ENCODE measurements at regions not wholly inside any gene's neighbourhood (a gene's known extent, or its start where the extent isn't known, plus 50 kb on each side); places are given as distances from the start of the nearest gene placed in this dataset.

DNA sequence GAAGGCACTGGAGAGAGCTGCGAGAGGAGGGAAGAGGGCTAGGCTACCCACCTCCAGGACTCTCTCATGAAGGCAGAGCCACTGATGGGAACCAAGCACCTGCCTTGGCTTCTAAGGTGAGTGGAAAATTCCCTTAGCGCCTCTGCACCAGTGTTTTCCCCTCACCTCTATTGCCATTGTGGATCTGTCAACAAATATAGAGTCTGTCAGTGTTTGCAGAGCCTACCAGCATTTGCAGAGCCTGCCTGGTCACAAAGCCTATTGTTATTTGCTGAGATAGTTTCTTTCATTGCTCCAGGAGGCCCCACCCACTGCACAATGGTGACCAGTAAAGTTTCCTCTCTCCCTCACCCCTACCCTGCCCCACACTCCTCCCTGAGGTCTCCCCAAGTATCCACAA, 141.9 kb downstream of the MRPL14 start:
- no peak for DNase-seq (ENCODE audit: extremely low read depth, low read depth, low spot score)

DNA sequence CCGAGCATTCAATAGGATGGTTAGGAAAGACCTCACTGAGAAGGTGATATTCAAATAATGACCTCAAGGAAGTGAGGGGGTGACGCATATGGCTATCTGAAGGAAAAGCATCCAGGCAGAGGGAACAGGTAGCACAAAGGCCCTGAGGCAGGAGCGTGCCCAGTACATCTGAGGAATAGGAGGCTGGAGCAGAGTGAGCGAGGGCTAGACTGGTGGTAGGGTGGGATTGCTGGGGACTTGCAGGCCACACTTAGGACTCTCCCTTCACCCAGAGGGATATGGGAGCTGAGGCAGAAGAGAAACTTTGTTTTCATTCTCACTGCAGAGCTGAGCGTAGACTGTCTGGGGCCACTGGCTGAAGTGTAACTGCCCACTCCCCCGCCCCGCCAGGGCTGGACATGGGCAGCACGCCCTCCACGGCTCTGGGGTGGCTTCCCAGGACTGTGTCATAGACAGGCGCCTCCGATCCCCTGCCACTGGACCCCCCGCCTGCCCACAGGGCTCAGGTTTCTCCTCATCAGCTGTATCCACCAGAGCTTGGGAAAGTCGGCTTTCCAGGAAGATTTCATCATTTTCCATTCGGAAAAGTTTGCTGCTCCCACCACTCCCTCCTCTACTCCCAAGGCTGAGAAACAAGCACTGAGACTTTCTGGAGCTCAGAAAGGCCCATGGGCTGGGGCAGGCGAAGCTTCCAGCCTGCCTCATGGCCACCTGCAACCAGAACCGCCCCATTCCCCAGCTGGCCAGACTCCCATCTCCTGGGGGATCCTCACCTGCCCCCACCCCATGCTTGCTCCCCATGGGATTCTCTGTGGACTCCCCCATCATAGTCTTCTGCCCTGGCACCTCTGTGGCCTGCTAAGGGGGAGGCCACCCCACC, 142.6 kb downstream of the MRPL14 start:
- no peak for DNase-seq (ENCODE audit: extremely low read depth, low read depth, low spot score)

DNA sequence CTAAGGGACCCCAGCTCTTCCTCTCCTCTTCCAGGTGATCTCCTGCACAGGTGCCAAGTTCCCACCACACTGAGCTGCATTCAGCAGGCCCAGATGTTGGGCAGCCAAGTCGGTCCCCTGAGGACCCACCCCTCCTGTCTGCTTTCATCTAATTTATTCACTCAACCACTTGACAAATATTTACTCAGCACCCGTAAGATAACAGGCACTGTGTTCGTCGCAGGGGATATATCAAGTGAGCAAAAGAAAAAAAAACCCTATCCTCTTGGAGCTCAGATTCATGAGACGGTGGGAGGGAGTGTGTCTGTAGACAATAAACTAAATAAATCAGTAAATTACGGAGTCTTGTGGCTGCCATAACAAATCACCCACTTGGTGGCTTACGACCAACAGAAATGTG, 143.6 kb downstream of the MRPL14 start:
- no peak for DNase-seq (ENCODE audit: extremely low read depth, low read depth, low spot score)

- DNase-seq (ENCODE audit: extremely low read depth, low read depth, low spot score): no peak
Observed at GRCh38 chr6:43983191-43983590, 144.1 kb downstream of the MRPL14 start.

GRCh38 chr6:43982084-43982625, 145.1 kb downstream of the MRPL14 start:
- no peak for DNase-seq (ENCODE audit: extremely low read depth, low read depth, low spot score)

DNA sequence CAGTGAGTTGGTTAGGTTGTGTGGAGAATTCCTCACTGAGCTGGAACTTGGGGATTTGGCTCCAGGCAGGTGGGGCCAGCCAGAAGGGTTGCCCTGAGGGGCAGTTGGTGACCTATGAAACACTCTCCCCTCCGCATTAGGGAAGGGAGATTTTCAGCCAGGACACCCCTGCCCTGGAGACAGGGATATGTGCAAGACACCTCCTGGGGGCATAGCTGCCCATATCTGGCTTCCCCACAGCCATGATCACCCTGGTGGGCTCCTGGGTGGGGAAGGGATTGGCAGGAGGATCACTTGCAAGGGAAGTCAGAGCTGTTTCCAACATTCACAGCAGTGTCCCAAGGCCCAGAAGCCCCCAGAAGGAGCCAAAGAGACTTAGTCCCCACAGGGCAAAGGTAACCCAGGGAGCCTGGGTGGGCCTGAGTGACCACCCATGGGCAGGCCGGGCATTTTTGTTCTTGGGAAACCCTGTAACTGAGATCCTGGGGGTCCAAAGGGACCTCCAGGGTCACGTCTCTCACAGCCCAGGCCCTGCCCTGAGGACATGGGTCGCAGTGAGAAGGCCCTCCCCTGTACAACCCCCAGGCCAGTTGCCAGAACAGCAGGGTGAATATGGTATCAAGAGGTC, 145.8 kb downstream of the MRPL14 start:
- DNase-seq (ENCODE audit: extremely low read depth, low read depth, low spot score): no peak

- no peak for DNase-seq (ENCODE audit: extremely low read depth, low read depth, low spot score)
Observed at GRCh38 chr6:43980004-43980795, 147.1 kb downstream of the MRPL14 start.

DNA sequence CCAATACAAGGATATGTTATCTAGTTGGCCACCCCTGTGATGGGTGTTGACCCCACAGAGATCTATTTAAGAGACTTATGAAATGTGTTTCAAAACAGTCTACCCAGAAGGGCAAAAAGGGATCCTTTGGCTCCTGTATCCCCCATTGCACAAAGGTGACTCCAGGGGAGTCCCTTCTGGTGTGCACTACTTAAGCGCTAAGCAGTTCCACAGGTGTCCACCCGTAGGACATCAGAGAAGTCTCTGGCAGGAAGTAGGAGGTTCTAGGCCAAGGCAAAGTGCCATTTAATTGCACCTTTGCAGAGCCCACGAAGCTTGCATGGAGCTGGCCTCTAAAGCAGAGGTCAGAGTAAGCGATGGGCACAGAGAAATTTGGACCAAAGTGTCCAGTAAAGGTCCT, 147.7 kb downstream of the MRPL14 start:
- no peak for DNase-seq (ENCODE audit: extremely low read depth, low read depth, low spot score)

DNA sequence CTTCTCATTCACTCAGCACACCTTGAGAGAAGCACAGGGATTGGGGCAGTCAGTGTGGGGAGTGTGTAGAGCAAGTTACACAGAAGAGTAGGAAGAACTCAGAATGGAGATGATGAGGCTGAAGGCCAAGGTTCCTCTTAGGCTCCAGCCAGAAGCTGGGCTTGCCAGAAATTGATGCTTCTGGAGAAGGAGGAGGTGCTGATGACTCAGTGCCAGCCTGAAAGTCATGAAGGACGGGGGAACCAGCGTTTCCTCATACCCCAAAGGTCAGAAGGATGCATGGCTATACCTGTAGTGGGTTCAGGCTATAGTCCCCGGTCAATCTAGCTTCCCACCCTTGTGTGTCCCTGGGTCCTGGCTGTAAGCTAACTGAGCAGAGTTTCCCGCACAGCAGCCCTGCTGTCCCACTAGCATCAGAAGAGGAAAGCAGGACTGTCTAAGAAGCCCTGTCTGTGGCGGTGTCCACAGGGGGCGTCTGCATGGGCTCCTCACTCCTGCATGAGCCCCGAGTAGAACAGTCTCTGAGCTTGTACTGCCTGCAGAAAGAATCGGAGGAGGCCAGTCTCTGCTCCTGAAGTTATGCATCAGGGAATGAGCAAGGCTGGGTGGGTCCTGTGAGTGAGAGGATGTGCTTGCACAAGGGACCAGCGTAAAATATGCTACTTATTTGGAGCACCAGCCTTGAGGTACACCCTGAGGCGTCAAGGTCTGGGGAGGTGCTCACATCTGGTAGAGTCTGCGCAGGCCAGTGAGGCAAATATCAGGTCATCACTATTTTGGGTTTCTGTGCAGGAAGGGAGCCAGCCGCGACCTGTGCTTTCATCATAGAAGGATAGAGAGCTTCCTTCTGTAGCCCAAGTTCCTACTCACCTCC, 148.5 kb downstream of the MRPL14 start:
- no peak for DNase-seq (ENCODE audit: extremely low read depth, low read depth, low spot score)

DNA sequence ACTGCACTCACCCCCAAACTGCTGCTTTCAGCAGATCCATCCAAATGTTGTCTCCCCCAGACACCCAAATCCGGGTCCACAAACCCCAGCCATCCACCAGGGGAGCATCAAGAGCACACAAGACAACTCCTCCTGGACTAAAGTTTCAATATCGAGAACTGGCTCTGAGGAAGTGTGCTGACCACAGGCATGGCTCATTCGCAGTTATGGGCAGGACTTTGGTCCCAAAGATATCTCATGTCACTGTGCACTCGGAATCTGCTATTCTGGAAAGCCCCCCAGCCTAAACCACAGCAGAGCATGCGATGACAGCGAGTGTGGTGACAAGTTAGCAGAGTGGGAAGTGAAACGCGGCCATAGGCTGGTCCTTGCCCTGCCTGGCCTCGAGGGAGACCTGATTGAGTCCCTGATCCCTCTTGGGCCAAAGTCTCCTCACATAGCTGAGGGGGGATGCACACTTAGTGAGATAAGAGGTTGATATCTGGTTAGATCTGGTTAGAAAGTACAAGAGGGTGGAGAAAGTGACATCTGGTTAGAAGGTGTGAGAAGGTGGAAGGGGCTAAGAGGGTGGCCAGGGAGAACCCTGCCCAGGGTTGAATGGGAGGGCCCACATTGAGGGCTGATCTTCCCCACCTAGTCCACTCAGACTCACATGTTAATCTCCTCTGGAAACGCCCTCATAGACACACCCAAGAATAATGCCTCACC, 149.7 kb downstream of the MRPL14 start:
- no peak for DNase-seq (ENCODE audit: extremely low read depth, low read depth, low spot score)

DNA sequence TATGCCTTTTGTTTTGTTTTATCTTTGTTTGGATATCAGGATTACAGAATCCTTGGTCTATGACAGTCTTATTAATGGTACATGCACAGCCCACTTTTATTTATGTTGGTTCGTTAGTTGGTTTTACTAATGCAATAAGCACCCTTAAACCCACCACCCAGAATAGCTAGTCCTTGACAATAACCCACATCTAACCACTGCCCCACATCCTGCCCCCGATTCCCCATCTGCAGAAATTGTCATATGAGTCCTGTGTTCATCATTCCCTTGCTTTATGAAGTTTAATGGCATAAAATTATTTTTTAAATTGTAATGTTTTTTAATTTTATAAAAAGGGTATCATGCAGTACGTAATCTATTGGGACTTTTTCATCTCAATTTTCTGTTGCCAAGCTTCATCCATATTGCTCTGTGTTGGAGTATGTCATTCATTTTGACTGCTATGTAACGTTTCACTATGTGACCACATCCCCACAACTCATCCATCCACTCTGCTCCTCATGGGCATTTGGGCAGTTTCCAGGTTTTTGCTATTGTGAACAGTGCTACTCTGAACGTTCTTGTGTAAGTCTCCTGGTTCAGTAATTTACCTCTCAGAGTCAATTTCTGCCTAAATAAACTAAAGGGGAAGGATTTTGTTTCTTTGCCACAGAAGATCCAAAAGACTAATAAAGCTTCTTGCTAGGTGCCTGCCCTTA, 150.4 kb downstream of the MRPL14 start:
- no peak for DNase-seq (ENCODE audit: extremely low read depth, low read depth, low spot score)

DNA sequence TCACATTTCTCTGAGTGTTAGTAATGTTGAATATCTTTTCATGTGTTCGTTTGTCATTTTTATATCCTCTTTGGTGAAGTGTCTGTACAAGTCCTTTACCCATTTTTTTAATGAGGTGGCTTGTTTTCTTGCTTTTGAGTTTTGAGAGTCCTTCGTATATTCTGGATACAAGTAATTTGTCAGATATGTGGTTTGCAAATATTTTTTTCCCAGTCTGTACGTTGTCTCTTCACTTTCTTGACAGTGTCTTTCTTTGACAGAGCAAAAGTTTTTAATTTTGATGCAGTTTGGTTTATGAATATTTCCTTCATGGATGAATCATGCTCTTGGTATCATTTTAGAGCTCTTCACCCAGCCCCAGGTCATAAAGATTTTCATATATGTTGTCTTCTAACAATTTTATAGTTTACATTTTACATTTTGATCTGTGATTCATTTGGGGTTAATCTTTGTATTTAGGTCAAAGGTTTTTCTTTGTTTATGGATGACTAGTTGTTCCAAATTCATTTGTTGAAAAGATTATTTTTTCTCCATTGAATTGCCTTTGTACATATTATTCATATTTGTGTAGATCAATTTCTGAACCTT, 152.5 kb downstream of the MRPL14 start:
- DNase-seq (ENCODE audit: extremely low read depth, low read depth, low spot score): no peak

- no peak for DNase-seq (ENCODE audit: extremely low read depth, low read depth, low spot score)
Observed at GRCh38 chr6:43973357-43973756, 153.9 kb downstream of the MRPL14 start.

GRCh38 chr6:43972913-43973300, 154.3 kb downstream of the MRPL14 start:
- DNase-seq (ENCODE audit: extremely low read depth, low read depth, low spot score): peak; percentile 22

- no peak for DNase-seq (ENCODE audit: extremely low read depth, low read depth, low spot score)
Observed at GRCh38 chr6:43972179-43972912, 154.9 kb downstream of the MRPL14 start.

- DNase-seq (ENCODE audit: extremely low read depth, low read depth, low spot score): no peak
Observed at GRCh38 chr6:43971776-43972126, 155.5 kb downstream of the MRPL14 start.

- no peak for DNase-seq (ENCODE audit: extremely low read depth, low read depth, low spot score)
Observed at GRCh38 chr6:43970913-43971775, 156.1 kb downstream of the MRPL14 start.
